HG03060 (cell line): ENCODE measurements at regions not wholly inside any gene's neighbourhood (a gene's known extent, or its start where the extent isn't known, plus 50 kb on each side); places are given as distances from the start of the nearest gene placed in this dataset.
"Not testable (repeated sequence)": the region's sequence is repeated elsewhere in the genome, so short reads cannot be mapped to it uniquely, and the experiment has no call there.

Experiments
- ATAC-seq: cut with Tn5 transposase; IDR thresholded peaks from one replicate; pipeline ENCODE4 v1.9.1; 2021; ENCODE audit warnings: low read depth, moderate number of reproducible peaks; ENCODE audit not compliant: unreplicated experiment

- ATAC-seq, result not testable (repeated sequence)
Observed at GRCh38 chr20:47907951-47908350, 122.7 kb upstream of the SULF2 start.

- no peak for ATAC-seq
Observed at GRCh38 chr20:47907031-47907675, 121.9 kb upstream of the SULF2 start.

GRCh38 chr20:47906348-47906660, 121.0 kb upstream of the SULF2 start:
- no peak for ATAC-seq

DNA sequence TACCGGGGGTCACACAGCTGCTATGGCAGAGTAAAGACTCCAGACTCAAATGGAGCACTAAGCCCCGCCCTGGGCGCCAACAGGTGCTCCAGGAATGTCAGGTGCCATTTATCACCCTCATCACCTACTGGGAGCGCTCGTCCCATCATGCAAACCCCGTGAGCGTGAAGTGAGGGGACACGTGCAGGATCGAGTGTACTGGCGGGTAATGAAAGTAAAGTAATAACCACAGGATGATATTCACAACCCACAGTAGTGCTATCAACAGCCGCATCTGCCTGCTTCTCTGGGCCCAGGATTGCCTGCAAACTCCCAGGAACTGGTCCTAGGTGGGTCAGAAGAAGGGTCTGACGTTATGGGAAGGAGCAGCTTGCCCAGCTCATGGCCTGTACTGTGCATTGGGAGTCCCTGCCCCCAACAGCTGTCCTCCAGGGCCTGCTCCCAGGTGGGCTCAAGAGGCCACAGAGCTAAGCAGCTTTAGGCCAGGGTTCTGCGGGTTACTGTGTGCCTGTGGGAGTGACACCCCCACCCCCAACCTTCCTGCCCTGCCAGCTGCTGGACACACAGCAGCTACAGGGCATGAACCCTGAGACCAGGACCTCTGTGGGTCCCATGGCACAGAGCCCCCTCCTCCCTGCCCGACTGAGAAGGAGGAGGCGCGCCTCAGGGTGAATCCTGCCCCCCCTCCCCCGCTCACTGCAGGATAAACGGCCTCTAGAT, 120.5 kb upstream of the SULF2 start:
- no peak for ATAC-seq

DNA sequence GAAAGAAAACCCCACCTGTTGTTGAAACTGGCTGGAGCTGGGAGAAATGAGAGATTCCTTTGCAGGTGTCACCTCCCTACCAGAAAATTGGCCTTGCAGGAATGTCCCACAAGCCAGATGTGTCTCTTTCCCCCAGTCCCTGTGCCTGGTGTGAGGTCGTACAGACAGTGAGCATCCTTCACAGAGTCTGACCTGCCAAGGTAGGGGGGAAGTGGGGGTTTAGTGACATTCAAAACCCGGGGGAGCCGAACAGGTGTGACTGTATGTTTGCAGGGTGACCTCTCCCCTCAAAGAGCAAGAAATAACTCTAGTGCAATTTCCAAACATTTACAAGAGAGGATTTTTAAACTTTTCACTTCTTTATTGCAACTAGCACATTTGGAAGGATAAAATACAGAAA, 117.7 kb upstream of the SULF2 start:
- not testable (repeated sequence) for ATAC-seq

GRCh38 chr20:47899313-47899712, 114.0 kb upstream of the SULF2 start:
- not testable (repeated sequence) for ATAC-seq

- ATAC-seq, result no peak
Observed at GRCh38 chr20:47897461-47897860, 112.2 kb upstream of the SULF2 start.

DNA sequence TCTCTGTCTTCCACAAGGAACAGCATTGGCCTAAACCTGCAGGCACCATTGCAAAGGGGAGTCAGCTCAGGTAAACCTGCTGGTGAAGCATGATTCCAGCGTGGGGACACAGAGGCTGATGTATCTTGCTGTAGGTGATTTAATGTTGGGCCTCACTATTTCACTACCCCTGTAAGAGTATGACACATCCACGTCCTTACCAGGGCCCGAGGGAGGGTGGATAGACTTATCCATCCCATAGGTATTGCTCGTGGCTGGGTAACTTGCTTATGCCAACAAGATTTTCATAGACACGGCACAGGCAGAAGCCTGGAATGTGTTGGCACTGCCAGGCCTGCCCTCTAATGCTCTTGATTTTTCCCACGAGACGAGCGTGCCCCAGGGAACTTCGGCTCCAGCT, 107.4 kb upstream of the SULF2 start:
- ATAC-seq, result not testable (repeated sequence)

DNA sequence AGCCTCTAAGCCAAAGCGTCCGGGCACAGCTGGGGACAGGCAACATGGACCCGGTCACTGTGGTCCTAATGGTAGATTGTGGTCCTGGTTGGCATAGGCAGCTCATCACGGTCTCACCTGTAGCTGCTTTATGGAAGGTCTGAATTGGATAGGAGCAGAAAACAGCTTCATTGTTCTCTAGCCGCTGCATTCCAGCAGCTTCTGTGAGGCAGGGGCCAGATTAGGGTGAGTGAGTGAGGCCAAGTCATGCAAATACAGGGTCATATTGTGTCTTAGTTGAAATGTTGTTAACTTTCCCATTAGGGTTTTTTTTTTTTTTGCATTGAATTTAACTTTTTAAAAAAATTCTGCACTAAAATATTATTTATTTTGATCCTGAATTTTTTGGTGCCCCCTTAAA, 105.4 kb upstream of the SULF2 start:
- ATAC-seq, result not testable (repeated sequence)

DNA sequence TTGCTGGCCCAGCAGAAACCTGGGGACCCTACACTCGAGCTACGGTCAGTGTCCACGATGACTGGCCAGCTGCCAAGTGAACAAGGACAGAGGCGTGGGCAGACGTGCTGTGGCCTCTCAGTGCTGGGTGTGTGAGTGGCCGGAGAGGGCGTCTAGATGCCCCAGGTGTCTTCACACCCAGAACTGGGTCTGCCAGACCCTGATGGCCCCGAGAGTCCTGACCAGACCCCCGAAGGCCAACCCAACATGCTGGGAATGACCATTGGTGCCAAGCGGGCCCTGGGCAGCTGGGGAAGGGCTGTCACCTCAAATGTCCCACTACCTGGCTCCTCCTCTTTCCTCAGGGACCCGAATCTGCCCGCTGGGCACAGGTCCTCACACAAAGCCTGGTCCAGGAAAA, 104.5 kb upstream of the SULF2 start:
- ATAC-seq, result not testable (repeated sequence)

- no peak for ATAC-seq
Observed at GRCh38 chr20:47888351-47888750, 103.1 kb upstream of the SULF2 start.

DNA sequence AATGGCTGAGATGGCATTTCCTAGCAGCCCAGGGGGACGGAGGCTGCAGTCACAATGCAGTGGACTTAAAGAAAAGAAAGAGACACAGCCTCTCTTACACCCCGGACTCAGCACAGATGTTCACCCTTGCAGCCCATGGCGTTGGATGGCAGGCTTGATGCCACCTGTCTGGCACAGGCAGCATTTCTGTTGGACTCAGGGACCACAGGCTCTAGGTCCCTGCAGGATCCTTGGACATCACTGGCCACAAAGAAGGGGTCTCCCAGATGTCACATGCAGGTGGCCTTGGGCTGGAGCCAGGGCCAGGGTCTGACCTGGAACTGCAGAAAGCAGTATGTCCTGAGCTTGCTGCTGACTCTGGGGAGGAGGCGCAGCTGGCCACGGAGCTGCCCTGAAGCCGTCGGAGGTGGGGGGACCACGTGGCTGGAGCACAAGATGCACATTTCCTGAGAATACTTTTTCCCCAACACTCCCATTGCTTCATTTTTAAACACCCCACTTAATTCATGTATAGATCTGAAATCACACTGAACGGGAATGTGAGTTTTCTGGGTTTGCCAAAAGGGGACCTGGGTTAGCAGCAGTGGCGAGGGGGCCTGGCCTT, 102.3 kb upstream of the SULF2 start:
- no peak for ATAC-seq

GRCh38 chr20:47887064-47887463, 101.8 kb upstream of the SULF2 start:
- no peak for ATAC-seq

DNA sequence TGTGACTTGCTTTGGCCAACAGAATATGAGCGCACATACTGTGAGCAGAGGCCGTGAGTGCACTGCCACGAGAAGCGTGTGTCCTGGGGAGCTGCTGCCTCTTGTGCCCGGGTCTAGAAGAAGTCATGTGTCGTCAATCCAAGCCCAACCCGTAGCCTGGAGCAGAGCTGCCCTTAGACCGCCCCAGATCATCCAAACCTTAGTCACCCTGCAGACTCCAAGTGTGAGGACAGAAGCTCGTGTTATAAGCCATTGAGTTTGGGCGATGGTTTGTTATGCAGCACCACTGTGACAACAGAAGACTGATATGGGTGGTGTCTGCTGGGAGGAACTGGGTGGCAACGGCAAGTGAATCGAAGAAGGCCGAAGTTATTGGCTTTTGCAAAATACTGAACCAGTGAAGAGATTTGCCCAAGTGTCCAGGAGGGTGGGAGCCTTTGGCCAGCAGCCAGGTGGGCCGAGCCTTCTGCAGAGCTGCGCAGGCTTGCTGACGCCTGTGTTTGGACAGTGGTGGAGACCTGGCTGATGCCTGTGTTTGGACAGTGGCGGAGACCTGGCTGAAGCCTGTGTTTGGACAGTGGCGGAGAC, 101.3 kb upstream of the SULF2 start:
- no peak for ATAC-seq

- no peak for ATAC-seq
Observed at GRCh38 chr20:47885909-47886453, 100.7 kb upstream of the SULF2 start.

- ATAC-seq, result not testable (repeated sequence)
Observed at GRCh38 chr20:47883940-47884339, 98.7 kb upstream of the SULF2 start.

DNA sequence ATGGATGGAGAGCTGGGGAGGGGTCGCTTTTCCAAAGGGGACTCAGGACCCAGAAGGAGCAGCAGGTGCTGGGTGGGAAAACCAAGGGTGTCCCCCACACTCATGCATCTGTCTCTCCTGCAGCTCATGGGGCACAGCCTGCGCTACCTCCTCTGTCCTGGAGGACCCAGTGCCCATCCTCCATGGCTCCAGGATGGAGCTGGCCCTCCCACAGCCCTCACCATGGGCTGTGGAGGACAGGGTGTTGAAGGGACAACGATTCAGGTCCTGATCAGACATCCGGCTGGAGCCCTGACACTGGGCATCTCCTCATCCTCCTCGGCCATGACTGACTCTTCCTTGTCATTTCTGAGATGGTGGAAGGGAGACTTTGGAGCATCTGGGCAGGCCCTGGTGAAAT, 97.9 kb upstream of the SULF2 start:
- no peak for ATAC-seq

DNA sequence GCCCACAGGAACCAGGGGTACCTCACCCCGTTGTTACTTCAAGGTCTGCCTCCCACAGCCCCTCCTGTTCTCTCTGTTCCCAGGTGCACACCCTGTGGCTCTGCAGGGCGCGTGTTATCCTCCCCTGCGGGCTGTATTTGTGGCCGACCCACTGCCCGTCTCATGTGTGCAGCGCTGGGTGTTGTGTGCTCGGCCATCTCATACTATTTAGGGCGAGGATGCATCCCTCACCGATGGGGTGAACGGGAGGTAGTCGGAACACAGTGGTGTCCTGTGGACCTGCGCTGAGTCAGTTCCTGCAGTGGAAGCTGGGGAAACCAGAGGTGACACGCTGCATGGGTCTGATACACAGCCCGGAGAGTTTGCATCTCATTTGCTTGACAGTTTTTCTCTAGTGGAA, 94.5 kb upstream of the SULF2 start:
- ATAC-seq, result no peak

DNA sequence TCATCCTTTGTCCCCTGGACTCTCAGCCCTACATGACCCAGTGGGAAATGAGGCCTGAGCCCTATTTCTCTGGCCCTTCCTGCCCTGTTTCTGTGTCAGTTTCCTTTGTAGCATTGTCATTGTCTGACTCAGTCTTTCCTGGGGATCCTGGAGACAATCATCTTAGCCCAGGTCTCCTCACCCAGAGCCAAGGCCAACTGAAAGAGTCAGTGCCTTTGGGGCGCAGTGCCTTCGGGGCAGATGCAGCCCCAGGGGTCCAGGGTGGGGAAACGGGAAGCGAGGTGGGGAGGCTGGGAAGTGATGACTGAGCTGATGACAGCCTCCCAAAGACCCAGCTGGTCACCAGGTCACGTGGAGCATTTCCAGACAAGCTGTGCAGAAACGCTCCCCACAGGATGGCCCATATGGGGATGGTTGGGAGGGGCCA, 93.3 kb upstream of the SULF2 start:
- ATAC-seq, result no peak

- no peak for ATAC-seq
Observed at GRCh38 chr20:47876311-47877088, 91.2 kb upstream of the SULF2 start.
